ENCODE measurements at regions not wholly inside any gene's neighbourhood (a gene's known extent, or its start where the extent isn't known, plus 50 kb on each side); places are given as distances from the start of the nearest gene placed in this dataset.
"Not testable (repeated sequence)": the region's sequence is repeated elsewhere in the genome, so short reads cannot be mapped to it uniquely, and the experiment has no call there.

GRCh38 chr5:166788050-166788449 is 1503.4 kb upstream of the WWC1 start:
- TF ChIP-seq POLR2A (IDR thresholded peaks at IDR 0.05) (no peak), CTCF (IDR thresholded peaks at IDR 0.05) (no peak)
- intact Hi-C loops (cut with DNase I) = no loop called here
- 75% methylated on average over 1 of the region's 1 CpG for WGBS (ENCODE audit: insufficient coverage, low coverage, low lambda C conversion rate, missing lambda C conversion rate)

GRCh38 chr5:166795756-166796155 is 1495.7 kb upstream of the WWC1 start:
- Histone ChIP-seq H3K27ac (no peak overlapping the region), H3K4me1 (no peaks in the 10 kb centered on the region), H3K9me3 (no peaks in the 10 kb centered on the region), H3K27me3 (no peaks in the 10 kb centered on the region), H3K36me3 (no peaks in the 10 kb centered on the region), H3K4me3 (no peak overlapping the region)
- ATAC-seq (no peak), DNase-seq (no peak)
- intact Hi-C loops (cut with DNase I) = no loop called here
- WGBS (ENCODE audit: insufficient coverage, low coverage, low lambda C conversion rate, missing lambda C conversion rate) = 34% methylated on average over 3 of the region's 3 CpGs
- TF ChIP-seq POLR2A (IDR thresholded peaks at IDR 0.05) = no peak
- TF ChIP-seq CTCF (IDR thresholded peaks at IDR 0.05) = no peak

More at GRCh38 chr5:166788050-166788449, 1503.4 kb upstream of the WWC1 start:
- H3K36me3 ChIP-seq = no peaks in the 10 kb centered on the region
- DNase-seq (no peak), ATAC-seq (no peak)
- H3K27ac ChIP-seq = no peak overlapping the region
- H3K4me1 ChIP-seq = no peaks in the 10 kb centered on the region
- H3K27me3 ChIP-seq = no peaks in the 10 kb centered on the region
- no peaks in the 10 kb centered on the region for H3K9me3 ChIP-seq
- no peak overlapping the region for H3K4me3 ChIP-seq

GRCh38 chr5:166803058-166803457 is 1488.4 kb upstream of the WWC1 start:
- Histone ChIP-seq H3K4me3 (no peak overlapping the region), H3K4me1 (peaks cover 0 to 12% (median 4%) of the 10 kb centered on the region in 4 donors), H3K27ac (no peak overlapping the region), H3K27me3 (no peaks in the 10 kb centered on the region), H3K36me3 (no peaks in the 10 kb centered on the region), H3K9me3 (no peaks in the 10 kb centered on the region)
- intact Hi-C loops (cut with DNase I) = no loop called here
- no peak for DNase-seq
- 57% methylated on average over 1 of the region's 1 CpG for WGBS (ENCODE audit: insufficient coverage, low coverage, low lambda C conversion rate, missing lambda C conversion rate)
- no peak for TF ChIP-seq CTCF (IDR thresholded peaks at IDR 0.05)
- TF ChIP-seq POLR2A (IDR thresholded peaks at IDR 0.05) = no peak
- ATAC-seq = no peak

- Histone ChIP-seq H3K27ac (peak overlapping the region in 1 of 3 donors; percentile 10), H3K4me1 (peaks cover 0 to 12% (median 4%) of the 10 kb centered on the region in 4 donors)
- intact Hi-C loops (cut with DNase I); H3K36me3 ChIP-seq; H3K4me3 ChIP-seq; H3K27me3 ChIP-seq; H3K9me3 ChIP-seq: not testable (repeated sequence)
- 44% methylated on average over 6 of the region's 6 CpGs for whole genome bisulfite sequencing (ENCODE audit: insufficient coverage, low coverage, low lambda C conversion rate, missing lambda C conversion rate)
- ATAC-seq (peak; percentile 69 to 96 (median 80)), DNase-seq (peak in 1 of 3 donors; percentile 50)
Measured at GRCh38 chr5:166804223-166804622, 1487.2 kb upstream of the WWC1 start.

GRCh38 chr5:166804693-166805092 is 1486.8 kb upstream of the WWC1 start:
- DNase-seq; intact Hi-C loops (cut with DNase I); H3K27me3 ChIP-seq; H3K4me3 ChIP-seq; H3K36me3 ChIP-seq; H3K9me3 ChIP-seq: not testable (repeated sequence)
- 54% methylated on average over 5 of the region's 6 CpGs for WGBS (ENCODE audit: insufficient coverage, low coverage, low lambda C conversion rate, missing lambda C conversion rate)
- Histone ChIP-seq H3K27ac (peak overlapping the region in 1 of 3 donors; percentile 10), H3K4me1 (peaks cover 0 to 12% (median 4%) of the 10 kb centered on the region in 4 donors)
- peak in 1 of 4 donors; percentile 74 for ATAC-seq

GRCh38 chr5:166810093-166810658 is 1481.3 kb upstream of the WWC1 start:
- intact Hi-C loops (cut with DNase I); DNase-seq; H3K4me3 ChIP-seq; H3K27ac ChIP-seq; H3K4me1 ChIP-seq; H3K9me3 ChIP-seq; H3K27me3 ChIP-seq; H3K36me3 ChIP-seq; ATAC-seq: not testable (repeated sequence)
- no CpG with 5 or more reads among the region's 28 CpGs for WGBS (ENCODE audit: insufficient coverage, low coverage, low lambda C conversion rate, missing lambda C conversion rate)
